KMS-11 (cell line): ENCODE measurements at regions not wholly inside any gene's neighbourhood (a gene's known extent, or its start where the extent isn't known, plus 50 kb on each side); places are given as distances from the start of the nearest gene placed in this dataset.

Source experiments
- H2AFZ ChIP-seq: fragments of 200-600 bp; sonication (generic); 2 replicates; pipeline ENCODE4 v1.6.1; 2016; ENCODE audit warnings: antibody characterized with exemption, mixed run types, low read depth
- H3K27ac ChIP-seq: fragments of 200-600 bp; sonication (generic); 2 replicates; pipeline ENCODE4 v1.6.1; 2016; ENCODE audit warnings: mild to moderate bottlenecking, mixed run types
- H3K27me3 ChIP-seq: fragments of 200-600 bp; sonication (generic); 2 replicates; pipeline ENCODE4 v1.6.1; 2017; ENCODE audit warnings: mild to moderate bottlenecking, low read depth, mixed run types, moderate library complexity; ENCODE audit not compliant: insufficient read depth
- H3K36me3 ChIP-seq: fragments of 200-600 bp; sonication (generic); 2 replicates; pipeline ENCODE4 v1.6.1; 2017; ENCODE audit warnings: mild to moderate bottlenecking, mixed run types; ENCODE audit not compliant: insufficient read depth
- H3K4me1 ChIP-seq: fragments of 200-600 bp; sonication (generic); 2 replicates; pipeline ENCODE4 v1.6.1; 2016; ENCODE audit warnings: mild to moderate bottlenecking, low read depth, mixed run types; ENCODE audit not compliant: poor library complexity, severe bottlenecking
- H3K4me2 ChIP-seq: fragments of 200-600 bp; sonication (generic); 2 replicates; pipeline ENCODE4 v1.7.0; 2016; ENCODE audit warnings: mild to moderate bottlenecking, mixed run types
- H3K4me3 ChIP-seq: fragments of 200-600 bp; sonication (generic); IDR thresholded peaks from 2 replicates; pipeline ENCODE4 v1.6.1; 2017; ENCODE audit warnings: low read depth, low read length, mixed read lengths; ENCODE audit not compliant: insufficient read depth
- H3K79me2 ChIP-seq: fragments of 200-600 bp; sonication (generic); 2 replicates; pipeline ENCODE4 v1.6.1; 2016; ENCODE audit warnings: low read depth, mixed run types; ENCODE audit not compliant: insufficient read depth
- H3K9ac ChIP-seq: fragments of 200-600 bp; sonication (generic); 2 replicates; pipeline ENCODE4 v1.6.1; 2016; ENCODE audit warnings: mild to moderate bottlenecking, mixed run types
- H4K20me1 ChIP-seq: fragments of 200-600 bp; sonication (generic); 2 replicates; pipeline ENCODE4 v1.6.1; 2016; ENCODE audit warnings: mild to moderate bottlenecking, mixed run types; ENCODE audit not compliant: insufficient read depth
- TF ChIP-seq, protein P1 (sequence below): fragments of 200-600 bp; sonication (generic); conservative IDR thresholded peaks from 2 replicates; pipeline ENCODE4 v1.6.1; 2017; ENCODE audit warnings: low read depth, mild to moderate bottlenecking, antibody characterized with exemption, low read length, moderate library complexity, mixed read lengths

DNA sequence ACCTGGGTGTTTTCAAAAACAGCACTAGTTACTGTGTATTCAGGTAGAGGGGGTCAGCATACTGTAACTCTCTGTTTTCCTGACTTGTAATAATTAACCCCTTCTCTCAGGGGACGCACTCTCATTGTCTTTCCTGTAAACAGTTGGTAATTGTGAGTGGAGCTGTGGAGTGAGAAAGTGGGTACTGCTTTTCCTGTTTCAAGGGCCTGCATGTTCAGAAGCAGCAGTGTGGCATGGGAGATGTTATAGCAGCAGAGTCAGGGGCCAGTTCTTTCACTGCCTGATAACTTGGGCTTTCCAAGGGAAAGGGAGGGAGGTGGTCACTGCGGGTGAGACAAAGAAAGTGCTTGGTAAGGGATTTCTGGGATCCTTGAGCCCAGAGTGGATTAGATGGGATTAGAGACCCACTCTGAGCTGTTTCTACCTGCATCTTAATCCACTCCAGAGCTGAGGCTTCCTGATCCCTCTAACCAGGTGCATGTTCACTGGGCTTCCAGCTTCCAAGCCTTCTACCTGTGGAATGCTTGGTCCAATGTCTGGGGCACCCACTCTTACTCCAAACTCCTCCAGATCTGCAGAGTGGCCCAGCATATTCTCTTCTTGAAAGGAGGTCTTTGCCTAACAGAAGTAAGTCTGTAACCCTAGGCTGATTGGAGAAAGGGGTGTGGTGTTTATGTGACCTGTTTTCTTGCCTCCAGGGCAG lies 105.2 kb downstream of the RPLP1 start:
- Histone ChIP-seq H3K79me2 (no peaks in the 10 kb centered on the region), H3K4me2 (no peak overlapping the region), H3K27me3 (no peaks in the 10 kb centered on the region), H3K27ac (no peak overlapping the region), H3K4me3 (no peak overlapping the region), H3K36me3 (no peaks in the 10 kb centered on the region), H3K9ac (no peak overlapping the region), H4K20me1 (no peaks in the 10 kb centered on the region), H2AFZ (no peak overlapping the region), H3K4me1 (no peaks in the 10 kb centered on the region)
- TF ChIP-seq, protein P1, sequence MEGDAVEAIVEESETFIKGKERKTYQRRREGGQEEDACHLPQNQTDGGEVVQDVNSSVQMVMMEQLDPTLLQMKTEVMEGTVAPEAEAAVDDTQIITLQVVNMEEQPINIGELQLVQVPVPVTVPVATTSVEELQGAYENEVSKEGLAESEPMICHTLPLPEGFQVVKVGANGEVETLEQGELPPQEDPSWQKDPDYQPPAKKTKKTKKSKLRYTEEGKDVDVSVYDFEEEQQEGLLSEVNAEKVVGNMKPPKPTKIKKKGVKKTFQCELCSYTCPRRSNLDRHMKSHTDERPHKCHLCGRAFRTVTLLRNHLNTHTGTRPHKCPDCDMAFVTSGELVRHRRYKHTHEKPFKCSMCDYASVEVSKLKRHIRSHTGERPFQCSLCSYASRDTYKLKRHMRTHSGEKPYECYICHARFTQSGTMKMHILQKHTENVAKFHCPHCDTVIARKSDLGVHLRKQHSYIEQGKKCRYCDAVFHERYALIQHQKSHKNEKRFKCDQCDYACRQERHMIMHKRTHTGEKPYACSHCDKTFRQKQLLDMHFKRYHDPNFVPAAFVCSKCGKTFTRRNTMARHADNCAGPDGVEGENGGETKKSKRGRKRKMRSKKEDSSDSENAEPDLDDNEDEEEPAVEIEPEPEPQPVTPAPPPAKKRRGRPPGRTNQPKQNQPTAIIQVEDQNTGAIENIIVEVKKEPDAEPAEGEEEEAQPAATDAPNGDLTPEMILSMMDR, result no peak

DNA sequence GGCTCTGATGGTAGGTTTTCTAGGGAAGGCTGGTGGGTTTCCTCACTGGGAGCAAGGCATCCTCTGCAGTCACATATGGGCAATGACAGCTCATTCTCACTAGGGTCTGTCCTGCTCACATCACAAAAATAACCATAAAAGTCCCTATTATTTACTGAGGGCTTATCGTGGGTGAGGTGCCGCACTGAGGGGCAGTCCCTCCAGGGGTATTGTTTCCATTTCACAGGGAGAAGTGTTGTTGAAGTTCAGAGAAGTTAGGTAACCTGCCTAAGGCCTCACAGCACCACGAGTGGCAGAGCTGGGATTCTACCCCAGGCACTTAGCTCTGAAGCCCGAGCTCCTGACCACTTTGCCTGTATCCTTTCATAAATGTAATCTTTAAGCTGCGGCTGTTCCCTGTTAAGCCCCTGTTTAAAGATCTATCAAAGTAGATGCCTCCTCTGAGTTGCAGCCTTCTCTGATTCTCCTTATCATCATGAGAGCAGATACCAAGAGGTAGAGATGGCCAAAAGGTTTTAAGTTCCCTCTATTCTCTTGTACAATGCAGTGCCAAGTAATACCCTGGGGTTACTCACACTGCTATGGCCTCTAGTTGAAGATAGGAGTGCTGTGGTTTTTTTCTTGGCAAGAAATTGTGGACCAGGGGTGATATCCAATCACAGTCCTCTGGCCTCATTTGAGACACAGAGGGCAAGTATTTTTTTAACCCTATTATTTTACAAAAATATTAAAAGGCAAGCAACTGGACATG lies 107.0 kb downstream of the RPLP1 start:
- Histone ChIP-seq H3K4me3 (no peak overlapping the region), H4K20me1 (no peaks in the 10 kb centered on the region), H3K9ac (no peak overlapping the region), H2AFZ (no peak overlapping the region), H3K4me2 (no peak overlapping the region), H3K79me2 (no peaks in the 10 kb centered on the region), H3K27me3 (no peaks in the 10 kb centered on the region), H3K4me1 (no peaks in the 10 kb centered on the region), H3K36me3 (no peaks in the 10 kb centered on the region), H3K27ac (no peak overlapping the region)
- TF ChIP-seq, protein P1, result no peak

DNA sequence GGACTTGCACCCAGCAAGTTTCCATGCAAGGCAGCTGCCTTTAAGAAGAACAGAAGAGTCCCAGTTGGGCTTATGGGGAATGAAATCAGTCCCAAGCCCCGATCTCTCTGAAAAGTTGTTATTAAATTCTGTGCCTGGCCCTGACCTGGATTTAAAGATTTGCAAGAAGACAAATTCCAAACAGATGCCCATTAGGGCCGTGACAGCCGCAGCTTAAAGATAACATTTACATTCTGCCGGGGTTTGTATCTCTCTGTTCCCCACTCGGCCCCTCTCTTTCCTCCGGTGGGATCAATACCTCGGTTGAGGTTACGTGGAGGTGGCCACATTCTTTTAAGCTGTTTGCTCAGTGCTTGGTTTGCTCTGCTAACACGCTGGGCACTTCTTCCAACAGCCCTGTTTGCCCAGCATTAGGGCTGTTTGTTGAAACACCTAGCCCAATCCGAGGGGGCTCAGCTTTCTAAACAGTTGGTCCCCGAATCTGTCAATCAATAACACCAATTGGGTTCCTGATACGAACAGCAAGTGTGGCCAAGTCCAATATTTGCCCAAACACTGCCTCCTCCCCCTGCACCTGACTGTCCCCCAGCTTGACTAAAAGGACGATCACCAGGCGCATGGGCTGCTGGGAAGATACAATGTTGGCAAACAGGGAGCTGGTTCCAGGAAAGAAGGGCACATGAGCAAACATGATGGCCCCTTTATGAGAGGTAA lies 108.6 kb downstream of the RPLP1 start:
- TF ChIP-seq, protein P1, result no peak
- H3K4me2 ChIP-seq, result no peak overlapping the region
- H3K27ac ChIP-seq, result no peak overlapping the region
- H3K79me2 ChIP-seq, result no peaks in the 10 kb centered on the region
- no peak overlapping the region for H3K9ac ChIP-seq
- H3K27me3 ChIP-seq, result no peaks in the 10 kb centered on the region
- H3K4me3 ChIP-seq, result no peak overlapping the region
- no peaks in the 10 kb centered on the region for H3K4me1 ChIP-seq
- H2AFZ ChIP-seq, result no peak overlapping the region
- H4K20me1 ChIP-seq, result no peaks in the 10 kb centered on the region
- no peaks in the 10 kb centered on the region for H3K36me3 ChIP-seq

DNA sequence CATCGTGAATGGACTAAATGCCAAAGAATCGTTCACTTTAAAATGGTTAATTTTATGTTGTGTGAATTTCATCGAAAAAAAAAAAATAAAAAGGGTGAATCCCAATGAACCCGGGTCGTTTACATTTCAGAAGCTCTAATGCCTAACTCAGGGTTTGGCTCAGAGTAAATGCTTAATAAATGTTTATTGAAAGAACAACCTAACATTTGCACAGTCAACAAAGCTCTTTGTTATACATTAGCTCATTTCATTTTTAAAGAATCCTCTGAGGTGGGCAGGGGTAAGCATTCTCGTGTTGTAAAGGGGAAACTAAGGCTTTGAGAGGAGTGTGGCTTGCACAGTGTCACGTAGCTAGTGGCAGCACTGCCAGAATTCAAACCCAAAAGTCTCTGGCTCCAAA lies 109.5 kb downstream of the RPLP1 start:
- Histone ChIP-seq H3K36me3 (no peaks in the 10 kb centered on the region), H3K4me1 (no peaks in the 10 kb centered on the region), H2AFZ (no peak overlapping the region), H3K79me2 (no peaks in the 10 kb centered on the region), H3K4me2 (no peak overlapping the region), H3K4me3 (no peak overlapping the region), H3K27ac (no peak overlapping the region), H4K20me1 (no peaks in the 10 kb centered on the region), H3K27me3 (no peaks in the 10 kb centered on the region), H3K9ac (no peak overlapping the region)
- TF ChIP-seq, protein P1, result no peak
